C4-2B (cell line): ENCODE measurements at regions not wholly inside any gene's neighbourhood (a gene's known extent, or its start where the extent isn't known, plus 50 kb on each side); places are given as distances from the start of the nearest gene placed in this dataset.

Experiments used
- CTCF ChIP-seq: fragments of 450-650 bp; conservative IDR thresholded peaks from 2 replicates; pipeline ENCODE4 v1.5.1; 2017; ENCODE audit warnings: mild to moderate bottlenecking
- ZFX ChIP-seq: fragments of 450-650 bp; IDR thresholded peaks from 2 replicates; pipeline ENCODE4 v1.6.1; 2017

GRCh38 chr1:98437011-98437410, 224.5 kb upstream of the SNX7 start:
- TF ChIP-seq CTCF, result no peak
- no peak for TF ChIP-seq ZFX
